HG03139 (cell line): ENCODE measurements at regions not wholly inside any gene's neighbourhood (a gene's known extent, or its start where the extent isn't known, plus 50 kb on each side); places are given as distances from the start of the nearest gene placed in this dataset.
"Not testable (repeated sequence)": the region's sequence is repeated elsewhere in the genome, so short reads cannot be mapped to it uniquely, and the experiment has no call there.

Experiments
- ATAC-seq: cut with Tn5 transposase; IDR thresholded peaks from one replicate; pipeline ENCODE4 v1.9.1; 2021; ENCODE audit not compliant: unreplicated experiment

DNA sequence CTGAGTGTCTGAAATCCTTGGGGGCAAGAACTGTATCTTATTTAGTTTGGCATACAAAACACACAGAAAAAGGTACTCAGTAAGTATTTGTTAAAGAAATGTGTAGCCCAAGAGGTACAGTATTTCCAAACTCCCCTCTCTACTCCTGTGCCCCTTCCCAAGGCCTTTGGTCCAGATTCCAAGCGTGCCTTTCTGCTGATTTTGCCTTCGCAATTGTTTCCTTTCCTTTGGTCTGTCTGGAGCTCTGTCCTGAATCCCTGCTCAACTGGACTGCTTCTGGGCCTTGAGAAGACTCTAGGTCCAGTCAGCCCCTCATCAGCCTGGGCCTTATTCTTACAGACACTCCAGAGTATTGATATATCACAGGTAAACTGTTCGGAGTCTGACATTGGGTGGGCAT, 122.2 kb upstream of the SYNCRIP start:
- ATAC-seq, result no peak

DNA sequence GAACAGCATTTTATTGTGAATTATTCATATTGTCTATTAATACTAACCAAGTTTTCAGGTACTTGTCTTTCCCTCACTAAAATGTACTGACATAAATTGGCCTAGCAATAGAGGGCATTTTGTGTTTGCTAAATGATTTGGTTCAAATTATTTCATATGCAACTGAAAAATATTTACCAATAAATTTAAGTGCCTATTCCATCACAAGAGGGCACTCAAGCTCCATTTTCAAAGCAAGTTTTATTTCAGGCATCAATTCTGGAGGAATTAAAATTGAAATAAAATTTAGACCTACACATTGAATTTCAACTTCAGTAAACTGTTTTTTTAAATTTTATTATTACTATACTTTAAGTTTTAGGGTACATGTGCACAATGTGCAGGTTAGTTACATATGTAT, 114.3 kb upstream of the SYNCRIP start:
- ATAC-seq, result no peak

DNA sequence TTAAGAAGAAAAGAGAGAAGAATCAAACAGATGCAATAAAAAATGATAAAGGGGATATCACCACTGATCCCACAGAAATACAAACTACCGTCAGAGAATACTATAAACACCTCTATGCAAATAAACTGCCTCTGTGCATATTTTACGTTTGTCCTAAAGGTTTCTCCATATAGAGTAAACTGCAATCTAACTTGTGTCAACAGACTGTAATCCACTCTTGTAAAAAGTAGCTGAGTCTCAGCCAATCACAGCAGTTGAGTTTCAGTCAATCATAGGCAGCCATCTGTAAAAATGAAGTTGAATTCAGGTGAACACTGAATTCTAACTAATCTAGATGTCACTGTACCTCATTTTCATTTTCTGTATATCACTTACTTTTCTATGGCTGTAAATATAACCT, 112.2 kb upstream of the SYNCRIP start:
- no peak for ATAC-seq

DNA sequence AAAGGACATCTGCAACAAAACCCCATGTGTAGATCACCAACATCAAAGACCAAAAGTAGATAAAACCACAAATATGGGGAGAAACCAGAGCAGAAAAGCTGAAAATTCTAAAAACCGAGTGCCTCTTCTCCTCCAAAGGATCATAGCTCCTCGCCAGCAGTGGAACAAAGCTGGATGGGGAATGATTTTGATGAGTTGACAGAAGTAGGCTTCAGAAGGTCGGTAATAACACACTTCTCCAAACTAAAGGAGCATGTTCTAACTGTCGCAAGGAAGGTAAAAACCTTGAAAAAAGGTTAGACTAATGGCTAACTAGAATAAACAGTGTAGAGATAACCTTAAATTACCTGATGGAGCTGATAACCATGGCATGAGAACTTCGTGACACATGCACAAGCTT, 109.9 kb upstream of the SYNCRIP start:
- ATAC-seq, result no peak

DNA sequence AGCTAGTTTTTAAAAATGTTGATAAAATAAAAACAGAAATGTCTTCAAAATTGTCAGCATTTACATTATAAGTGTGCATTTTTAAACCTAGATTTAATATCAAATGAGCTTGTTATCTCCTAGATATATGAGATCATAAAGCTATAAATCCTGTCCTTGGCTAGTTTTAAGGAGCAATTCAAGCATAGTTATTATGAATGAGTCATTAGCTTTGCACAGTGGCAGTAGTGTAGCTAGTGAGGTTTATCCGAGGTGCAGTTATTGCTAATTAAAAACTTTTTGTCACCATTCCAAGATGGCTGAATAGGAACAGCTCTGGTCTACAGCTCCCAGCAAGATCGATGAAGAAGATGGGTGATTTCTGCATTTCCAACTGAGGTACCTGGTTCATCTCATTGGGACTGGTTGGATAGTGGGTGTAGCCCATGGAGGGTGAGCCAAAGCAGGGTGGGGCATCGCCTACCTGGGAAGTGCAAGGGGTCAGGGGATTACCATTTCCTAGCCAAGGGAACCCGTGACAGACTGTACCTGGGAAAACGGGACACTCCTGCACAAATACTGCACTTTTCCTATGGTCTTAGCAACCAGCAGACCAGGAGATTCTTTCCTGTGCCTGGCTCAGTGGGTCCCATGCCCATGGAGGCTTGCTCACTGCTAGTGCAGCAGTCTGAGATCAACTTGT, 108.8 kb upstream of the SYNCRIP start:
- ATAC-seq, result no peak

DNA sequence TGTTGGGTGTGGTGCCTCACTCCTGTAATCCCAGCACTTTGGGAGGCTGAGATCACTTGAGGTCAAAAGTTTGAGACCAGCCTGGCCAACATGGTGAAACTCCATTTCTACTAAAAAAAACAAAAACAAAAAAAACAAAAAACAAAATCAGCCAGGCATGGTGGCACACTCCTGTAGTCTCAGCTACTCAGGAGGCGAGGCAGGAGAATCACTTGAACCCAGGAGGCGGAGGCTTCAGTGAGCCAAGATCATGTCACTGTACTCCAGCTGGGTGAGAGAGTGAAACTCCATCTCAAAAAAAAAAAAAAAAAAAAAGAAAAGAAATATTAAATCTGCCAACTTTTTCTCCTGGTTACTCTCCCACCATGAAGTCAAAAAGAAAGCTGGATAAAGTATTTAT, 107.5 kb upstream of the SYNCRIP start:
- not testable (repeated sequence) for ATAC-seq

DNA sequence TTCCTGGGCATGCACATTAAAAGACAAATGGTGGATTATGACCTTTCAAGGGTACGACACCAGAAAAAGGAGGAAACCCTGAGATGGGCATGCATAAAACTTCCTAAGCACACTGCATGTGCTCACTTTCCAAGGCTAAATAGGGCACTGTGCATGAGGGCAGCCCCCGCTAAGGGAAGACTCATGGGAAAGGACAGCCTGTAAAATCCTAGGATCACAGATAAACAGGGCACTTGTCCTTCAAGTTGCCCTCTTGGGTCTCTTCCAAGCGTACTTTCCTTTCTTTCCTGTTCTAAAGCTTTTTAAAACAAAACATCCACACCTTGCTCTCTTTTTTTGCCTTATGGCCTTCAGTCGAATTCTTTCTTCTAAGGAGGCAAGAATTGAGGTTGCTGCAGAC, 106.5 kb upstream of the SYNCRIP start:
- ATAC-seq, result no peak

DNA sequence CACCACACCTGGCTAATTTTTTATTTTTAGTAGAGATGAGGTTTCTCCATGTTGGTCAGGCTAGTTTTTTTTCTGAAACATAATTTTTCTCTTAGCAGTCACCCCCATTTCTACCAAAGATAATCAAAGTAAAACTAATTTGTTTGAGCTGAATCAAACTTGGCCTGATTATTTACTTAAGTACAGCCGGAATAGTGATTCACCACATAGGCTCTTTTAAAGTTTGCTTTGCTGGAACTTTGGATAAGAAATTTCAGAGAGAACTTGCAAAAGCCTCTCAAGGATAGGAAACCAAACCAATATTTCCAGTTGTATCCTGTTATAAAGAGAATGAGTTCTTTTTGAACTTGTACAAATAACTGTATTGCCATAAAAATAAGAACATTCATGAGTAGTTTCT, 105.0 kb upstream of the SYNCRIP start:
- ATAC-seq, result no peak

DNA sequence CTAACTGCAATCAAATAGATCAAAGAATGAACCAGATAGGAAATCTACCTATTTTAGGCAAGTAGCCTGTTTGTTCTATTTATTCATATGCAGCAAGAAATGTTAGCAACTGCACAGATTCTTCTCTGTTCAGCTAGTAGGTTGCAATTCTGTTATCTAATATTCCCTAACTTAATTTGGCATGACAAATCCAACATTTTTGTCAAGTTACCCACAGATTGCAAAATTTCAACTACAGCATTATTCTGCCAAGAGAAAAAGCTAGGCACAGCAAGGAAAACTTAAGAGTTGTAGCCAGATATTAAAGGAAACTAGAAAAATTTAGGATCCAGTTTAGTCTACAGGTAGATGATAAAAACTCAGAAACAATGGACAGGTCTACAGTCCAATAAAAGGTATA, 104.4 kb upstream of the SYNCRIP start:
- ATAC-seq, result no peak

DNA sequence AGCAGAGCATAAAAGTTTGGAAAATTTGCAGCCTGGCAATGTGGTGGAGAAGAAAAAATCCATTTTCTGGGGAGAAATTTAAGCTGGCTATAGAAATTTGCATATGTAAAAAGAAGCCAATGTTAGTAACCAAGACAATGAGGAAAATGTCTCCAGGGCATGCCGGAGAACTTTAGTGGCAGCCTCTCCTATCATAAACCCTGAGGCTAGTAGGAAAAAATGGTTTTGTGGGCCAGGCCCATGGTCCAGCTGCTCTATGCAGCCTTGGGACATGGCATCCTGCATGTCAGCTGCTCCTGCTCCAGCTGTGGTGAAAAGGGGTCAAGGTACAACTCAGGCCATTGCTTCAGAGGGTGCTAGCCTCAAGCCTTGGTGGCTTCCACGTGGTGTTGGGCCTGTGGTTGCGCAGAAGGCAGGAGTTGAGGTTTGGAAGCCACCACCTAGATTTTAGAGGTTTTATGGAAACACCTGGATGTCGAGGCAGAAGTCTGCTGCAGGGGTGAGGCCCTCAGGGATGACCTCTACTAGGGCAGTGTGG, 101.8 kb upstream of the SYNCRIP start:
- ATAC-seq, result no peak

DNA sequence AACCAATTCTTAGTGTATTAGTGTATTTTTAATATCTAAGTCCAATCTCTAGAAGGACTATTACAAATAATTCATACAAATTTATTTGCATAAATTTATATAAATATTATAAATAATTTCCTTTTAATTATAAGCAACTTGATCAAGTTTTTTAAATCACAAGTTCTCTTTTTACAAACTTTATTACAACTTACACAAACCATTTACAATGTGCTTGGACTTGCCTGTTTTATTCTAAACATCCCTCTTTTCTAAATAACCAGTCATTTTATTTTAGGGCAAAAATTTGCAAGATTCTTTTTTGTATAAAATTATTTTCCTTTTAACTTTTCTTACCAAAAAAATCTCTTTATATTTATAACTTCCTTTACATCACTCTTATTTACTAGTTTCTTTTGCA, 83.5 kb upstream of the SYNCRIP start:
- ATAC-seq, result no peak

DNA sequence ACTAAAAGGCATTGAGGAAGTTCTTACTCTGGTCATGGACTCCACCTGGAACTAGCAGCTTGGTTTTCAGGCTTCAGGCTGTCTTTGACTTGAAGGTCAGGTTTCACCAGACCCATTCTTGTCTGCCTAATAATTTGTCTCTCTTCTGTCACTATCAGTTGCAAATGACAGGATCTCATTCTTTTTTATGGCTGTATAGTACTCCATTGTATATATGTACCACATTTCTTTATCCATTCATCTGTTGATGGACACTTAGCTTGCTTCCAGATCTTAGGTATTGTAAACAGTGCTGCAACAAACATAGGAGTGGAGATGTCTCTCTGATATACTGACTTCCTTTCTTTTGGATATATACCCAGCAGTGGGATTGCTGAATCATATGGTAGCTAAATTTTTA, 73.1 kb upstream of the SYNCRIP start:
- no peak for ATAC-seq

DNA sequence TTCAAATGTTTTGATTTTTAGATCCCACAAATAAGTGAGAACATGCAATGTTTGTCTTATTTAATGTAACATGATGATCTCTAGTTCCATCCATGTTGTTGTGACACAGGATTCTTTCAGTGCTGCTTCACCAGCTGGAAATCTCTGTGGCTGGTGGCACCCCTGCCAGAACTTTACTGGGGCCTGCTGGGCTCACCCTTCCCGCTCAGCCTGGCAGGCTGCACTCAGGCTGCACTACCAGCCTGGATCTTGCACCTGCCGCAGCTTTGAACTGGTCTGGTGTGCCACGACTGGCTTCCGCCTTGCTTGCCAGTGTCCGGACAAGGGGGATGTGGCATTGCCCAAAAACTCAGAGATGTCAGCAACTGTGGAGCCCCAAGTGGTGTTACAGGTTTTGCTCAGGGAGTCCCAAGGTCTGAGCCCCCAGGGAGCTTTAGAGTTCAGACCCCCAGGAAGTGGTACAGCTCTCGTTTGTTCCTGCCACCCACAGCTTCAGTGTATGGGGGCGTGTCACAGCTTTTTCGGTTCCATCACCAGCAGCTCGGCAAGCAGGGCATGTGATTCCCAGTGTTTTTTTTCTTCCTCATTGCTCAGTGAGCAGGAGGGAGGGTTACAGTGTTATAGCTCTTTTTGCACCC, 72.3 kb upstream of the SYNCRIP start:
- ATAC-seq, result no peak

DNA sequence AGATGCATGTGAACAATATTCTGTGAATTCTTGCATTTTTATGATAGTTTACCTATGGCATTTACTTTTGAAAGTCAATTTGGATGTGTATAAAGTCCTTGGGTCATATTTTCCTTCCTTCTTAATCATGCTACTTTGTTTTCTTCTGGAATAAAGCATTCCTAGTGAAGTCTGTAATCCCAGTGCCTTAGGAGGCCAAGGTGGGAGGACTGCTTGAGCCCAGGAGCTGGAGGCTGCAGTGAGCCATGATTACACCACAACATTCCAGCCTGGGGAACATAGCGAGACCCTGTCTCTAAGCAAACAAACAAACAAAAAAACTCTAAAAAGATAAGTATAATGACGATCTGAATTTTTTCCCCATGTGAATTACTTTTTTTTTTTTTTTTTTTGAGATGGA, 69.7 kb upstream of the SYNCRIP start:
- ATAC-seq, result no peak

DNA sequence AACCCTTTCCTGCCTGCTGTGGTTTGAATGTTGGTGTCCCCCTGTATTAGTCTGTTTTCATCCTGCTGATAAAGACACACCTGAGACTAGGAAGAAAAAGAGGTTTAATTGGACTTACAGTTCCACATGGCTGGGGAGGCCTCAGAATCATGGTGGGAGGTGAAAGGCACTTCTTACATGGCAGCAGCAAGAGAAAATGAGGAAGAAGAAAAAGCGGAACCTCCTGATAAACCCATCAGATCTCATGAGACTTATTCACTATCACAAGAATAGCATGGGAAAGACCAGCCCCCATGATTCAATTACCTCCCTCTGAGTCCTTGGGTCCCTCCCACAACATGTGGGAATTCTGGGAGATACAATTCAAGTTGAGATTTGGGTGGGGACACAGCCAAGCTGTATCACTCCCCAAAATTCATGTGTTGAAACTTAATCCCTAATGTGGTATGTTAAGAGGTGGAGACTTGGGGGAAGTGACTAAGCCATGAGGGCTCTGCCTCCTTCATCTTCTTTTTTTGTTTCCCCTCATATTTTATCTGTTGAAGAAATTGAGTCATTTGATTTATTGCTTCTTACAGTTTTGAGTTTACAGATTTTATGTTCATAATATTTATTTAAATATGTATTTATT, 64.9 kb upstream of the SYNCRIP start:
- ATAC-seq, result not testable (repeated sequence)

DNA sequence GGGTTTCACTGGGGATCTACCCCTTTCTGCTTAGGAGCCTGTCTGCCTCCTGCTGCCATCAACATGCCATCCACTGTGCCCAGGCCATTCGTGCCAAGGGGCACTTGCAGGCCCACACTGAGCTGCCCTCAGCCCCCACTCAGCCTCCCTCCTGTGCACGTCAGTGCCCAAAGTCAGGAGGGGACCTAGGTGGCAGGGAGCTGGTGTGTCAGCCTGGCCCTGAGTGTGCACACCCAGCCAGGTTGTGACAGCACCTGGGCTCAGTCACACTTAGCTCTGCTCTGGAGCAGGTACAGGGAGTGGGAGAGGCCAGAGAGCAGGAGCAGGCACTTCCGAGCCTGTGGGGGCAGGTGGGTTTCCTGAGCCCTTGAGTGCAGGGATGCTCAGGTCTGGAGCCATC, 63.6 kb upstream of the SYNCRIP start:
- no peak for ATAC-seq

DNA sequence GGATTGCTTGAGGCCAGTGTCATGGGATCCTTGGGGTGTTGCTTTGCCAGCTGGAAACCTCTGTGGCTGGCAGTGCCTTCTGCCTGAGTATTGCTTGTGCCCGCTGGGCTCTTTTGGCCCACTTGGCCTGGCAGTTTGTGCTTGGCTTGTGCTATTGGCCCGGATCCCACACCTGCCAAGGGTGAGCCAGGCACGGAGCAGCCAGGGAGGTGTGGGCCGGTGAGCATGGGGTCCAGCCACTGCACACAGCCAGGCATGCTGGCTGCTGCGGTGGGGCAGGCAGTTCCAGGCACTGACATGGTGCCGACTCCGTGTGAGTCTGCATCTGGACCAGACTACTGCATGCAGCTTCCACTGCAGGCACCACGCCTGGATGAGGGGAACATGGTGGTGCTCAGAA, 62.5 kb upstream of the SYNCRIP start:
- no peak for ATAC-seq

DNA sequence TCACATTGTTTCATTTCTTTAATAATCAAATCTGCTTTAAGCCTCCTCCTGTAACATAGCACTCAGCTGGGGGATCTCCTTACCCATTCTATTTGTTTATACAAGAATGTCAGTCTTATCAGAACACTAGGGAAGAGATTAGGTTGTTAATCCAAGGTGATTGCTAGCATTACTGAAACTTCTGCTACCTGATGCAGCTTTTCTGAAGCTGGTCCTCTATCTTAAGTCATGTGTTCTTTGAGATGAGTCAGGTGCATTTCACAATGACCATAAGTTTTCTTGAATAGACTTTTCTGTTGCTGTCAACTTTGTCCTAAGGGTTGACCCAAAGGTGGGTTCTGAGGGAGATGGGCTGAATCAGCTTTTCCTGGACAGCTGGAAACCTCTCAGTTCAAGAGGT, 60.7 kb upstream of the SYNCRIP start:
- no peak for ATAC-seq
